MM.1S (cell line): ENCODE measurements at regions not wholly inside any gene's neighbourhood (a gene's known extent, or its start where the extent isn't known, plus 50 kb on each side); places are given as distances from the start of the nearest gene placed in this dataset.

Experiments used
- CTCF ChIP-seq: fragments of 300-600 bp; sonication (generic); IDR thresholded peaks from 2 replicates; pipeline ENCODE4 v1.5.1; 2016; ENCODE audit warnings: antibody characterized with exemption, low read length, mixed read lengths
- EZH2 ChIP-seq: fragments of 300-600 bp; sonication (generic); optimal IDR thresholded peaks from 2 replicates; pipeline ENCODE3; 2017; ENCODE audit warnings: low read depth, mild to moderate bottlenecking, antibody characterized with exemption, low read length, mixed read lengths

GRCh38 chr5:92800365-92800764, 780.7 kb downstream of the NR2F1-AS1 start:
- TF ChIP-seq CTCF (no peak), EZH2 (no peak)
